Keratinocyte (primary cell): ENCODE measurements at regions not wholly inside any gene's neighbourhood (a gene's known extent, or its start where the extent isn't known, plus 50 kb on each side); places are given as distances from the start of the nearest gene placed in this dataset.

ENCODE experiments used
- DNase-seq: peaks from one replicate; pipeline ENCODE4 v3.0.0-alpha.2; 2011; ENCODE audit warnings: low read depth, missing footprints, low spot score
- FAIRE-seq: peaks from 2 replicates; lab custom pipeline; 2011; peaks lifted over from hg19 to GRCh38; lab: Jason Lieb, UNC
- H2AFZ ChIP-seq: 2 replicates; pipeline ENCODE4 v1.6.0; 2012; ENCODE audit warnings: low read length, control low read depth, inconsistent platforms; ENCODE audit not compliant: control insufficient read depth
- H3K27ac ChIP-seq: 2 replicates; pipeline ENCODE4 v1.5.1; 2011; ENCODE audit warnings: low read length; ENCODE audit not compliant: control insufficient read depth, insufficient read depth
- H3K27me3 ChIP-seq: 3 replicates; pipeline ENCODE4 v1.6.0; 2011; ENCODE audit warnings: low read length; ENCODE audit not compliant: control insufficient read depth, insufficient read depth; ENCODE audit errors: extremely low read depth
- H3K36me3 ChIP-seq, 2 experiments: 2 replicates in 1 of 2; 3 replicates in 1 of 2; pipeline ENCODE4 v1.5.1; 2011; ENCODE audit warnings: low read length in 2 of 2, mild to moderate bottlenecking in 1 of 2; ENCODE audit not compliant: control insufficient read depth in 2 of 2, insufficient read depth in 2 of 2; ENCODE audit errors: extremely low read depth in 1 of 2
- H3K4me1 ChIP-seq: 3 replicates; pipeline ENCODE4 v1.5.1; 2011; ENCODE audit warnings: low read length; ENCODE audit not compliant: control insufficient read depth, insufficient read depth; ENCODE audit errors: extremely low read depth
- H3K4me2 ChIP-seq: 3 replicates; pipeline ENCODE4 v1.6.0; 2011; ENCODE audit warnings: low read depth, low read length; ENCODE audit not compliant: control insufficient read depth, insufficient read depth; ENCODE audit errors: extremely low read depth
- H3K4me3 ChIP-seq, 3 experiments: fragments of 200-600 bp in 1 of 3; sonication (generic) in 1 of 3; 2 replicates in 2 of 3; 3 replicates in 1 of 3; pipeline ENCODE4 v1.5.1; 2011 to 2016; ENCODE audit warnings: low read length in 3 of 3, mild to moderate bottlenecking in 3 of 3, control low read depth in 2 of 3, inconsistent platforms in 1 of 3, low read depth in 1 of 3, mixed read lengths in 1 of 3, mixed run types in 1 of 3, moderate library complexity in 1 of 3; ENCODE audit not compliant: control insufficient read depth in 2 of 3, insufficient read depth in 2 of 3; ENCODE audit errors: extremely low read depth in 1 of 3
- H3K79me2 ChIP-seq: 2 replicates; pipeline ENCODE4 v1.6.0; 2012; ENCODE audit warnings: low read length; ENCODE audit not compliant: control insufficient read depth, insufficient read depth
- H3K9ac ChIP-seq: 3 replicates; pipeline ENCODE4 v1.6.0; 2011; ENCODE audit warnings: low read length; ENCODE audit not compliant: control insufficient read depth, insufficient read depth; ENCODE audit errors: extremely low read depth
- H3K9me1 ChIP-seq: 3 replicates; pipeline ENCODE4 v1.6.0; 2011; ENCODE audit warnings: low read length; ENCODE audit not compliant: control insufficient read depth, insufficient read depth; ENCODE audit errors: extremely low read depth
- H3K9me3 ChIP-seq: 2 replicates; pipeline ENCODE4 v1.5.1; 2012; ENCODE audit warnings: low read depth, low read length; ENCODE audit not compliant: control insufficient read depth
- H4K20me1 ChIP-seq: 3 replicates; pipeline ENCODE4 v1.6.0; 2011; ENCODE audit warnings: low read length; ENCODE audit not compliant: control insufficient read depth, insufficient read depth; ENCODE audit errors: extremely low read depth
- EZH2 ChIP-seq: IDR thresholded peaks from one replicate; pipeline ENCODE4 v1.6.1; 2012; ENCODE audit warnings: inconsistent platforms, mild to moderate bottlenecking, low read length, moderate library complexity
- dilution Hi-C: fragments of 300-500 bp; cut with MboI; formaldehyde crosslinking; loops from one replicate; pipeline ENCODE4 v1.7.0; 2020; ENCODE audit warnings: low sequenced_read_pairs; ENCODE audit not compliant: extremely low pct_ligation_motif_present
- TF ChIP-seq, protein P1 (sequence below), 3 experiments: IDR thresholded peaks in 1 of 3; conservative IDR thresholded peaks in 1 of 3; optimal IDR thresholded peaks in 1 of 3; 2 replicates in 2 of 3; 3 replicates in 1 of 3; pipeline versions ENCODE3 to v1.5.1; 2011; ENCODE audit warnings: low read length in 3 of 3, mild to moderate bottlenecking in 3 of 3, moderate library complexity in 2 of 3, control low read depth in 1 of 3, inconsistent platforms in 1 of 3; ENCODE audit not compliant: insufficient read depth in 2 of 3; ENCODE audit errors: extremely low read depth in 1 of 3

- Histone ChIP-seq H3K36me3 (no peaks in the 10 kb centered on the region), H3K9ac (no peak overlapping the region), H4K20me1 (no peaks in the 10 kb centered on the region), H3K9me1 (no peaks in the 10 kb centered on the region), H3K4me2 (no peak overlapping the region), H3K4me1 (no peaks in the 10 kb centered on the region), H3K27me3 (no peaks in the 10 kb centered on the region), H2AFZ (no peak overlapping the region), H3K79me2 (no peaks in the 10 kb centered on the region), H3K9me3 (peaks cover 14% of the 10 kb centered on the region), H3K27ac (no peak overlapping the region), H3K4me3 (no peak overlapping the region)
- dilution Hi-C loops: no loop called here
- TF ChIP-seq EZH2: no peak
- TF ChIP-seq, protein P1, sequence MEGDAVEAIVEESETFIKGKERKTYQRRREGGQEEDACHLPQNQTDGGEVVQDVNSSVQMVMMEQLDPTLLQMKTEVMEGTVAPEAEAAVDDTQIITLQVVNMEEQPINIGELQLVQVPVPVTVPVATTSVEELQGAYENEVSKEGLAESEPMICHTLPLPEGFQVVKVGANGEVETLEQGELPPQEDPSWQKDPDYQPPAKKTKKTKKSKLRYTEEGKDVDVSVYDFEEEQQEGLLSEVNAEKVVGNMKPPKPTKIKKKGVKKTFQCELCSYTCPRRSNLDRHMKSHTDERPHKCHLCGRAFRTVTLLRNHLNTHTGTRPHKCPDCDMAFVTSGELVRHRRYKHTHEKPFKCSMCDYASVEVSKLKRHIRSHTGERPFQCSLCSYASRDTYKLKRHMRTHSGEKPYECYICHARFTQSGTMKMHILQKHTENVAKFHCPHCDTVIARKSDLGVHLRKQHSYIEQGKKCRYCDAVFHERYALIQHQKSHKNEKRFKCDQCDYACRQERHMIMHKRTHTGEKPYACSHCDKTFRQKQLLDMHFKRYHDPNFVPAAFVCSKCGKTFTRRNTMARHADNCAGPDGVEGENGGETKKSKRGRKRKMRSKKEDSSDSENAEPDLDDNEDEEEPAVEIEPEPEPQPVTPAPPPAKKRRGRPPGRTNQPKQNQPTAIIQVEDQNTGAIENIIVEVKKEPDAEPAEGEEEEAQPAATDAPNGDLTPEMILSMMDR (optimal IDR thresholded peaks at IDR 0.05 in 1 of 3, IDR thresholded peaks at IDR 0.05 in 1 of 3, conservative IDR thresholded peaks at IDR 0.05 in 1 of 3; ENCODE audit: extremely low read depth in 1 of 3, insufficient read depth in 2 of 3, low read length in 3 of 3): no peak
- DNase-seq (no peak), FAIRE-seq (no peak)
These were observed 201.3 kb upstream of the TCERG1L start for GRCh38 chr10:131512852-131513251.

GRCh38 chr10:131513445-131513844 is 201.9 kb upstream of the TCERG1L start:
- no peak for FAIRE-seq
- no peak for DNase-seq
- no peaks in the 10 kb centered on the region for H3K27me3 ChIP-seq
- H3K9me3 ChIP-seq: peaks cover 15% of the 10 kb centered on the region
- no peak overlapping the region for H3K9ac ChIP-seq
- no peaks in the 10 kb centered on the region for H3K9me1 ChIP-seq
- H3K4me2 ChIP-seq: no peak overlapping the region
- dilution Hi-C loops: no loop called here
- H3K4me3 ChIP-seq: no peak overlapping the region
- no peaks in the 10 kb centered on the region for H3K4me1 ChIP-seq
- H4K20me1 ChIP-seq: no peaks in the 10 kb centered on the region
- H3K27ac ChIP-seq: no peak overlapping the region
- no peaks in the 10 kb centered on the region for H3K79me2 ChIP-seq
- H3K36me3 ChIP-seq: no peaks in the 10 kb centered on the region
- TF ChIP-seq EZH2: no peak
- TF ChIP-seq, protein P1 (optimal IDR thresholded peaks at IDR 0.05 in 1 of 3, IDR thresholded peaks at IDR 0.05 in 1 of 3, conservative IDR thresholded peaks at IDR 0.05 in 1 of 3; ENCODE audit: extremely low read depth in 1 of 3, insufficient read depth in 2 of 3, low read length in 3 of 3): no peak
- no peak overlapping the region for H2AFZ ChIP-seq
